ENCODE measurements at regions not wholly inside any gene's neighbourhood (a gene's known extent, or its start where the extent isn't known, plus 50 kb on each side); places are given as distances from the start of the nearest gene placed in this dataset.

DNA sequence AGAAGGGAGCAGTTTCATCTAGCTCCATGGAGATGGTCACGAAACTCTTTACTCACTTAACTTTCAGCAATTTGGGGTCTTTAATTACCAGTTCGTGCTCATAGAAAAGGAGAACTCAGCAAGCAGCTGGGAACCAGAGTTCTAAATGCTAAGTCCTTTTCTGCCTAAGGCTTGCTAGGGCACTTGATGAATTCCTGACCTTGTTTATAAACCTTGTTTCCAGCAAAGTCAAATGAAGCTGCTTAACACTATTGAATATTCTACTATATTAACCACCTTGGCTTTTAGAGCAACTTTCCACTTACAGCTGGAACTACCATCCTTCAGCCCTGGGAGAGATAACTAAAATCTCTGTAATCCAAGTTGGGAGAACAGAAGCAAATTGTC, 79.5 kb upstream of the TSC22D2 start:
- TF ChIP-seq CTCF (IDR thresholded peaks at IDR 0.05 in 2 of 3, conservative IDR thresholded peaks at IDR 0.05 in 1 of 3; ENCODE audit: borderline replicate concordance in 1 of 3, insufficient read depth in 1 of 3, low read depth in 2 of 3, low read length in 2 of 3) (no peak), MAX (IDR thresholded peaks at IDR 0.05) (no peak), POLR2A (IDR thresholded peaks at IDR 0.05; ENCODE audit: borderline replicate concordance, extremely low read depth, insufficient read depth, insufficient read length) (no peak), REST (IDR thresholded peaks at IDR 0.05; ENCODE audit: low read depth) (no peak), JUND (IDR thresholded peaks at IDR 0.05) (no peak), EGR1 (IDR thresholded peaks at IDR 0.05; ENCODE audit: low read depth) (no peak), RAD21 (IDR thresholded peaks at IDR 0.05; ENCODE audit: low read depth) (no peak), TCF7L2 (IDR thresholded peaks at IDR 0.05; ENCODE audit: borderline replicate concordance, extremely low read depth, insufficient read depth, insufficient read length) (no peak), SIN3A (IDR thresholded peaks at IDR 0.05; ENCODE audit: low read depth) (no peak), EZH2 (IDR thresholded peaks at IDR 0.05) (no peak)

Data from HCT116 (cell line).